Ishikawa (cell line): ENCODE measurements at regions not wholly inside any gene's neighbourhood (a gene's known extent, or its start where the extent isn't known, plus 50 kb on each side); places are given as distances from the start of the nearest gene placed in this dataset.

Experiments
- CEBPB ChIP-seq: IDR thresholded peaks from 2 replicates; pipeline ENCODE4 v1.6.1; 2012
- CREB1 ChIP-seq: IDR thresholded peaks from 2 replicates; pipeline ENCODE4 v1.6.1; 2012; ENCODE audit warnings: low read depth
- EGR1 ChIP-seq: IDR thresholded peaks from 2 replicates; pipeline ENCODE4 v1.6.1; 2012
- EP300 ChIP-seq: IDR thresholded peaks from 2 replicates; pipeline ENCODE4 v1.6.1; 2012; ENCODE audit warnings: borderline replicate concordance
- FOXM1 ChIP-seq: IDR thresholded peaks from 2 replicates; pipeline ENCODE4 v1.6.1; 2012; ENCODE audit warnings: low read depth, borderline replicate concordance
- MAX ChIP-seq: IDR thresholded peaks from 2 replicates; pipeline ENCODE4 v1.6.1; 2012
- NFIC ChIP-seq: IDR thresholded peaks from 2 replicates; pipeline ENCODE4 v1.6.1; 2012
- RAD21 ChIP-seq: IDR thresholded peaks from 2 replicates; pipeline ENCODE4 v1.6.1; 2012; ENCODE audit warnings: low read depth
- REST ChIP-seq: IDR thresholded peaks from 2 replicates; pipeline ENCODE4 v1.6.1; 2012; ENCODE audit warnings: low read depth, mild to moderate bottlenecking
- TAF1 ChIP-seq: IDR thresholded peaks from 2 replicates; pipeline ENCODE4 v1.6.1; 2012; ENCODE audit warnings: low read depth, mild to moderate bottlenecking
- TCF12 ChIP-seq: IDR thresholded peaks from 2 replicates; pipeline ENCODE4 v1.6.1; 2012; ENCODE audit warnings: low read depth
- TEAD4 ChIP-seq: IDR thresholded peaks from 2 replicates; pipeline ENCODE4 v1.6.1; 2012
- USF1 ChIP-seq: IDR thresholded peaks from 2 replicates; pipeline ENCODE4 v1.6.1; 2012
- YY1 ChIP-seq: IDR thresholded peaks from 2 replicates; pipeline ENCODE4 v1.6.1; 2012; ENCODE audit warnings: low read depth
- ZBTB7A ChIP-seq: IDR thresholded peaks from 2 replicates; pipeline ENCODE4 v1.6.1; 2012; ENCODE audit warnings: low read depth

- no peak for TF ChIP-seq EGR1
- TF ChIP-seq TEAD4: no peak
- TF ChIP-seq YY1: no peak
- TF ChIP-seq NFIC: no peak
- no peak for TF ChIP-seq CEBPB
- TF ChIP-seq REST: no peak
- no peak for TF ChIP-seq MAX
- no peak for TF ChIP-seq USF1
- no peak for TF ChIP-seq EP300
- TF ChIP-seq FOXM1: no peak
- no peak for TF ChIP-seq ZBTB7A
- no peak for TF ChIP-seq RAD21
Measured at GRCh38 chr2:40556739-40557138, 104.8 kb upstream of the SLC8A1 start.

GRCh38 chr2:40558761-40559160 is 106.9 kb upstream of the SLC8A1 start:
- TF ChIP-seq REST: no peak
- no peak for TF ChIP-seq TCF12
- TF ChIP-seq TEAD4: no peak
- TF ChIP-seq EGR1: no peak
- TF ChIP-seq USF1: no peak
- TF ChIP-seq EP300: no peak
- no peak for TF ChIP-seq MAX

GRCh38 chr2:40559175-40559574 is 107.3 kb upstream of the SLC8A1 start:
- TF ChIP-seq CREB1: no peak

GRCh38 chr2:40564184-40564583 is 112.3 kb upstream of the SLC8A1 start:
- no peak for TF ChIP-seq MAX
- TF ChIP-seq CREB1: no peak
- no peak for TF ChIP-seq REST
- no peak for TF ChIP-seq USF1
- TF ChIP-seq RAD21: no peak
- TF ChIP-seq NFIC: no peak
- TF ChIP-seq YY1: no peak

- TF ChIP-seq NFIC (no peak), REST (no peak), YY1 (no peak), FOXM1 (no peak), ZBTB7A (no peak), TCF12 (no peak), EGR1 (no peak), TEAD4 (no peak), MAX (no peak), USF1 (no peak), RAD21 (no peak), CEBPB (no peak), CREB1 (no peak), EP300 (no peak), TAF1 (no peak)
Measured at GRCh38 chr2:40579247-40579646, 127.4 kb upstream of the SLC8A1 start.
